K562 (cell line): ENCODE measurements at regions not wholly inside any gene's neighbourhood (a gene's known extent, or its start where the extent isn't known, plus 50 kb on each side); places are given as distances from the start of the nearest gene placed in this dataset.

Source experiments
- CTCF ChIP-seq, 3 experiments: IDR thresholded peaks in 2 of 3; conservative IDR thresholded peaks in 1 of 3; 2 replicates each; pipeline ENCODE4 v1.5.1; 2011 to 2012; ENCODE audit warnings: low read length in 3 of 3, mild to moderate bottlenecking in 3 of 3, control low read depth in 2 of 3, improper control_type of control experiment in 1 of 3, inconsistent platforms in 1 of 3, low read depth in 1 of 3, mixed read lengths in 1 of 3, moderate library complexity in 1 of 3; ENCODE audit not compliant: insufficient read depth in 2 of 3
- ELF1 ChIP-seq: fragments of 200-800 bp; sonication (Bioruptor generic); IDR thresholded peaks from 2 replicates; pipeline ENCODE4 v1.6.1; 2016; ENCODE audit warnings: missing genetic modification characterization, missing compliant biosample characterization
- HNRNPH1 ChIP-seq: fragments of 200-400 bp; formaldehyde crosslinking; optimal IDR thresholded peaks from 2 replicates; pipeline ENCODE3; 2017; ENCODE audit warnings: low read depth, mild to moderate bottlenecking, low read length, moderate library complexity
- ID3 ChIP-seq, 2 experiments: fragments of 250-450 bp in 1 of 2; fragments of 450-650 bp in 1 of 2; sonication (Bioruptor Pico) in 1 of 2; IDR thresholded peaks; 2 replicates each; pipeline versions ENCODE4 v1.6.1 to v1.8.0; 2016 to 2021; ENCODE audit warnings: mild to moderate bottlenecking in 2 of 2, moderate library complexity in 2 of 2, missing compliant biosample characterization in 1 of 2, missing genetic modification characterization in 1 of 2
- KDM1A ChIP-seq, 2 experiments: fragments of 450-650 bp; IDR thresholded peaks; 2 replicates each; pipeline ENCODE4 v1.6.1; 2016; ENCODE audit warnings: mild to moderate bottlenecking in 2 of 2
- KLF16 ChIP-seq: IDR thresholded peaks from 2 replicates; pipeline ENCODE4 v1.6.1; 2016; ENCODE audit warnings: antibody characterized with exemption
- MAZ ChIP-seq, 2 experiments: fragments of 450-650 bp in 1 of 2; sonication (generic) in 1 of 2; formaldehyde crosslinking; IDR thresholded peaks in 1 of 2; conservative IDR thresholded peaks in 1 of 2; 2 replicates each; pipeline versions ENCODE4 v1.4.0 to v1.5.0; 2020; ENCODE audit warnings: mild to moderate bottlenecking in 1 of 2, missing genetic modification reagents in 1 of 2
- NFIC ChIP-seq: fragments of 450-650 bp; IDR thresholded peaks from 2 replicates; pipeline ENCODE4 v1.6.1; 2017; ENCODE audit warnings: mild to moderate bottlenecking, inconsistent platforms
- NFYB ChIP-seq: IDR thresholded peaks from 2 replicates; pipeline ENCODE4 v1.6.1; 2011; ENCODE audit warnings: mild to moderate bottlenecking, moderate library complexity; ENCODE audit not compliant: insufficient read length; ENCODE audit errors: extremely low read depth
- POLR2A ChIP-seq: fragments of 450-650 bp; conservative IDR thresholded peaks from 2 replicates; pipeline ENCODE4 v1.6.1; 2016
- ZNF79 ChIP-seq: fragments of 250-450 bp; sonication (Bioruptor Pico); IDR thresholded peaks from 2 replicates; pipeline ENCODE4 v1.4.0; 2020; ENCODE audit warnings: low read depth, mild to moderate bottlenecking, moderate library complexity
- TF ChIP-seq, protein P1 (sequence below): IDR thresholded peaks from 2 replicates; pipeline ENCODE4 v1.6.1; 2011; ENCODE audit not compliant: insufficient read length; ENCODE audit errors: extremely low read depth
- TF ChIP-seq, protein P2 (sequence below), 2 experiments: IDR thresholded peaks; 2 replicates each; pipeline ENCODE4 v1.6.1; 2011; ENCODE audit warnings: borderline replicate concordance in 1 of 2, control low read depth in 1 of 2, low read depth in 1 of 2, low read length in 1 of 2, mild to moderate bottlenecking in 1 of 2, mixed read lengths in 1 of 2, moderate library complexity in 1 of 2; ENCODE audit not compliant: insufficient read depth in 1 of 2, insufficient read length in 1 of 2, poor library complexity in 1 of 2, severe bottlenecking in 1 of 2; ENCODE audit errors: extremely low read depth in 1 of 2
- TF ChIP-seq, protein P3 (sequence below), 2 experiments: fragments of 450-650 bp in 1 of 2; sonication (generic) in 1 of 2; formaldehyde crosslinking; conservative IDR thresholded peaks; 2 replicates each; pipeline versions ENCODE4 v1.4.0 to v1.8.1; 2020 to 2022; ENCODE audit warnings: mild to moderate bottlenecking in 1 of 2, missing genetic modification reagents in 1 of 2

- TF ChIP-seq CTCF (IDR thresholded peaks at IDR 0.05 in 2 of 3, conservative IDR thresholded peaks at IDR 0.05 in 1 of 3; ENCODE audit: insufficient read depth in 2 of 3, low read depth in 1 of 3, low read length in 3 of 3) = no peak
- no peak for TF ChIP-seq NFYB
- no peak for TF ChIP-seq NFIC
- TF ChIP-seq, protein P1, sequence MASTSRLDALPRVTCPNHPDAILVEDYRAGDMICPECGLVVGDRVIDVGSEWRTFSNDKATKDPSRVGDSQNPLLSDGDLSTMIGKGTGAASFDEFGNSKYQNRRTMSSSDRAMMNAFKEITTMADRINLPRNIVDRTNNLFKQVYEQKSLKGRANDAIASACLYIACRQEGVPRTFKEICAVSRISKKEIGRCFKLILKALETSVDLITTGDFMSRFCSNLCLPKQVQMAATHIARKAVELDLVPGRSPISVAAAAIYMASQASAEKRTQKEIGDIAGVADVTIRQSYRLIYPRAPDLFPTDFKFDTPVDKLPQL = no peak
- TF ChIP-seq MAZ (CRISPR knock-in tag; conservative IDR thresholded peaks at IDR 0.05 in 1 of 2, IDR thresholded peaks at IDR 0.05 in 1 of 2) = no peak
- TF ChIP-seq ZNF79 (CRISPR knock-in tag) = no peak
- no peak for TF ChIP-seq KLF16
- TF ChIP-seq, protein P2, sequence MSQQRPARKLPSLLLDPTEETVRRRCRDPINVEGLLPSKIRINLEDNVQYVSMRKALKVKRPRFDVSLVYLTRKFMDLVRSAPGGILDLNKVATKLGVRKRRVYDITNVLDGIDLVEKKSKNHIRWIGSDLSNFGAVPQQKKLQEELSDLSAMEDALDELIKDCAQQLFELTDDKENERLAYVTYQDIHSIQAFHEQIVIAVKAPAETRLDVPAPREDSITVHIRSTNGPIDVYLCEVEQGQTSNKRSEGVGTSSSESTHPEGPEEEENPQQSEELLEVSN (IDR thresholded peaks at IDR 0.05; ENCODE audit: borderline replicate concordance in 1 of 2, extremely low read depth in 1 of 2, insufficient read depth in 1 of 2, insufficient read length in 1 of 2, low read depth in 1 of 2, low read length in 1 of 2, poor library complexity in 1 of 2, severe bottlenecking in 1 of 2) = no peak
- no peak for TF ChIP-seq ELF1 (tag)
- TF ChIP-seq POLR2A = no peak
- TF ChIP-seq ID3 (CRISPR knock-in tag; IDR thresholded peaks at IDR 0.05) = no peak
- no peak for TF ChIP-seq ID3 (tag; IDR thresholded peaks at IDR 0.05)
- TF ChIP-seq, protein P3, sequence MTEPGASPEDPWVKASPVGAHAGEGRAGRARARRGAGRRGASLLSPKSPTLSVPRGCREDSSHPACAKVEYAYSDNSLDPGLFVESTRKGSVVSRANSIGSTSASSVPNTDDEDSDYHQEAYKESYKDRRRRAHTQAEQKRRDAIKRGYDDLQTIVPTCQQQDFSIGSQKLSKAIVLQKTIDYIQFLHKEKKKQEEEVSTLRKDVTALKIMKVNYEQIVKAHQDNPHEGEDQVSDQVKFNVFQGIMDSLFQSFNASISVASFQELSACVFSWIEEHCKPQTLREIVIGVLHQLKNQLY (CRISPR knock-in tag; conservative IDR thresholded peaks at IDR 0.05) = no peak
- TF ChIP-seq KDM1A (IDR thresholded peaks at IDR 0.05) = no peak
- no peak for TF ChIP-seq HNRNPH1
Observed at GRCh38 chr4:115548123-115548522, 434.7 kb upstream of the NDST4 start.
